H1 (cell line): ENCODE measurements at regions not wholly inside any gene's neighbourhood (a gene's known extent, or its start where the extent isn't known, plus 50 kb on each side); places are given as distances from the start of the nearest gene placed in this dataset.

Experiments used
- CEBPB ChIP-seq: IDR thresholded peaks from 2 replicates; pipeline ENCODE4 v1.6.1; 2012; ENCODE audit warnings: low read depth, low read length
- CHD1 ChIP-seq: IDR thresholded peaks from 2 replicates; pipeline ENCODE4 v1.6.1; 2012; ENCODE audit warnings: low read depth, low read length, improper control_type of control experiment
- EZH2 ChIP-seq: fragments of 200-600 bp; sonication (generic); IDR thresholded peaks from 2 replicates; pipeline ENCODE4 v1.7.1; 2012; ENCODE audit warnings: low read depth, mild to moderate bottlenecking, moderate library complexity, low read length, inconsistent platforms; ENCODE audit not compliant: severe bottlenecking
- KDM4A ChIP-seq: IDR thresholded peaks from one replicate; pipeline ENCODE4 v1.7.1; 2012; ENCODE audit warnings: low read depth, mild to moderate bottlenecking, moderate library complexity, low read length, inconsistent platforms; ENCODE audit not compliant: severe bottlenecking
- POLR2A ChIP-seq, 2 experiments: IDR thresholded peaks; 1 replicate in 1 of 2; 2 replicates in 1 of 2; pipeline ENCODE4 v1.6.1; 2011; ENCODE audit warnings: low read depth in 2 of 2, low read length in 2 of 2, mild to moderate bottlenecking in 2 of 2; ENCODE audit errors: control extremely low read depth in 1 of 2
- RBBP5 ChIP-seq: IDR thresholded peaks from 2 replicates; pipeline ENCODE4 v1.7.1; 2012; ENCODE audit warnings: low read depth, mild to moderate bottlenecking, inconsistent platforms, low read length, moderate library complexity, borderline replicate concordance
- RFX5 ChIP-seq: IDR thresholded peaks from 2 replicates; pipeline ENCODE4 v1.6.1; 2011; ENCODE audit warnings: low read depth, low read length, improper control_type of control experiment, borderline replicate concordance
- TF ChIP-seq, protein P1 (sequence below): IDR thresholded peaks from 2 replicates; pipeline ENCODE4 v1.6.1; 2012; ENCODE audit warnings: inconsistent platforms
- TF ChIP-seq, protein P2 (sequence below): IDR thresholded peaks from 2 replicates; pipeline ENCODE4 v1.6.1; 2011; ENCODE audit warnings: low read depth, mild to moderate bottlenecking, low read length; ENCODE audit not compliant: insufficient read depth

DNA sequence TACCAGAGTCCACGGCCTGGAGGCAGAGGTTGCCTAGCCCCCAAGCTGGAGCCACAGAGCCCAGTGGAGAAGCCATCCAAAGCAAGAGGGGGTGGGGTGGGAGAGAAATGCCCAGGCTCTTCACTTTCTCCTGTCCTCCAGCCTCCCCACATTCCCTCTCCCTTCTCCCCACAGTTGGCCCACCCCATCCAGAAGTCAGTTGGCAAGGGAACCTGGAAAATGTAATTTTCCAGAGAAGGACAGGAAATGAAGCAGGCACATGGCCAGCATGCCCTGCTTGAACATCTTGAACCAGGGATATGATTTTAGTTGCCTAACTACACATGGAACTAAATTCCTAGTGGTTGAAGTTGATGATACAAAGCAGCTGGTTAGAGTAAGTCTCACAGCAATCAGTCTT lies 73.3 kb upstream of the IRX6 start (continued):
- no peak for TF ChIP-seq EZH2
- no peak for TF ChIP-seq RFX5
- no peak for TF ChIP-seq POLR2A (IDR thresholded peaks at IDR 0.05; ENCODE audit: control extremely low read depth in 1 of 2, low read depth in 2 of 2, low read length in 2 of 2)
- TF ChIP-seq CEBPB = no peak
- TF ChIP-seq KDM4A = no peak
- TF ChIP-seq, protein P1, sequence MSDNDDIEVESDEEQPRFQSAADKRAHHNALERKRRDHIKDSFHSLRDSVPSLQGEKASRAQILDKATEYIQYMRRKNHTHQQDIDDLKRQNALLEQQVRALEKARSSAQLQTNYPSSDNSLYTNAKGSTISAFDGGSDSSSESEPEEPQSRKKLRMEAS = no peak
- TF ChIP-seq RBBP5 = no peak
- TF ChIP-seq CHD1 = no peak
- TF ChIP-seq, protein P2, sequence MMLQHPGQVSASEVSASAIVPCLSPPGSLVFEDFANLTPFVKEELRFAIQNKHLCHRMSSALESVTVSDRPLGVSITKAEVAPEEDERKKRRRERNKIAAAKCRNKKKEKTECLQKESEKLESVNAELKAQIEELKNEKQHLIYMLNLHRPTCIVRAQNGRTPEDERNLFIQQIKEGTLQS = no peak
